Hepatocyte (in vitro differentiated cells): ENCODE measurements at regions not wholly inside any gene's neighbourhood (a gene's known extent, or its start where the extent isn't known, plus 50 kb on each side); places are given as distances from the start of the nearest gene placed in this dataset.

Source experiments
- DNase-seq: peaks from one replicate; pipeline ENCODE4 v3.0.0-alpha.2; 2016; ENCODE audit warnings: low spot score
- H2AFZ ChIP-seq: fragments of 200-600 bp; sonication (generic); 2 replicates; pipeline ENCODE4 v1.6.0; 2016; ENCODE audit warnings: antibody characterized with exemption, mild to moderate bottlenecking
- H3K27ac ChIP-seq: fragments of 200-600 bp; sonication (generic); 2 replicates; pipeline ENCODE4 v1.5.1; 2016; ENCODE audit warnings: mild to moderate bottlenecking
- H3K27me3 ChIP-seq: fragments of 200-600 bp; sonication (generic); 2 replicates; pipeline ENCODE4 v1.6.1; 2016
- H3K36me3 ChIP-seq: fragments of 200-600 bp; sonication (generic); replicated peaks from 2 replicates; pipeline ENCODE4 v1.5.1; 2016; ENCODE audit warnings: low read depth; ENCODE audit not compliant: insufficient read depth
- H3K4me1 ChIP-seq: fragments of 200-600 bp; sonication (generic); 2 replicates; pipeline ENCODE4 v1.5.1; 2016; ENCODE audit warnings: mild to moderate bottlenecking, moderate library complexity; ENCODE audit not compliant: insufficient read depth
- H3K4me2 ChIP-seq: fragments of 200-600 bp; sonication (generic); 2 replicates; pipeline ENCODE4 v1.6.0; 2016
- H3K4me3 ChIP-seq: fragments of 200-600 bp; sonication (generic); 2 replicates; pipeline ENCODE4 v1.5.1; 2016; ENCODE audit warnings: mild to moderate bottlenecking
- H3K79me2 ChIP-seq: fragments of 200-600 bp; sonication (generic); 2 replicates; pipeline ENCODE4 v1.6.0; 2017; ENCODE audit warnings: mild to moderate bottlenecking
- H3K9me2 ChIP-seq: fragments of 200-600 bp; sonication (generic); replicated peaks from 2 replicates; pipeline ENCODE4 v1.6.0; 2017; ENCODE audit warnings: mild to moderate bottlenecking; ENCODE audit not compliant: insufficient read depth
- H3K9me3 ChIP-seq: fragments of 200-600 bp; sonication (generic); 2 replicates; pipeline ENCODE4 v1.5.1; 2016; ENCODE audit warnings: low read depth, mild to moderate bottlenecking
- H4K20me1 ChIP-seq: fragments of 200-600 bp; sonication (generic); 2 replicates; pipeline ENCODE4 v1.6.0; 2016; ENCODE audit warnings: mild to moderate bottlenecking; ENCODE audit not compliant: insufficient read depth, poor library complexity, severe bottlenecking
- CTCF ChIP-seq: fragments of 200-600 bp; sonication (generic); IDR thresholded peaks from 2 replicates; pipeline ENCODE4 v1.5.1; 2016; ENCODE audit warnings: antibody characterized with exemption, mild to moderate bottlenecking; ENCODE audit not compliant: poor library complexity
- EZH2 ChIP-seq: fragments of 200-600 bp; sonication (generic); IDR thresholded peaks from 2 replicates; pipeline ENCODE4 v1.6.1; 2016; ENCODE audit warnings: antibody characterized with exemption, mild to moderate bottlenecking, borderline replicate concordance
- EZH2phosphoT487 ChIP-seq: fragments of 200-600 bp; sonication (generic); IDR thresholded peaks from one replicate; pipeline ENCODE4 v1.6.1; 2018; ENCODE audit warnings: antibody characterized with exemption, mild to moderate bottlenecking, low read depth, moderate library complexity; ENCODE audit not compliant: unreplicated experiment, severe bottlenecking
- whole genome bisulfite sequencing: methylation state at CpG from one replicate; pipeline ENCODE4 v1.1.6; 2016; ENCODE audit warnings: low lambda C conversion rate; ENCODE audit errors: missing lambda C conversion rate; 5-methylcytosine and 5-hydroxymethylcytosine counted together

- Histone ChIP-seq H3K36me3 (no peaks in the 10 kb centered on the region), H4K20me1 (no peaks in the 10 kb centered on the region), H3K4me3 (no peak overlapping the region), H3K27me3 (no peaks in the 10 kb centered on the region), H3K9me3 (no peaks in the 10 kb centered on the region), H3K4me1 (peaks cover 4% of the 10 kb centered on the region), H3K4me2 (no peak overlapping the region), H3K9me2 (no peaks in the 10 kb centered on the region), H2AFZ (no peak overlapping the region), H3K79me2 (no peaks in the 10 kb centered on the region), H3K27ac (no peak overlapping the region)
- DNase-seq, result no peak
- TF ChIP-seq EZH2phosphoT487, result no peak
- no peak for TF ChIP-seq CTCF
- no peak for TF ChIP-seq EZH2
- 100% methylated on average over 1 of the region's 1 CpG for WGBS
Observed at GRCh38 chr3:115361806-115362205, 214.7 kb upstream of the ZBTB20 start.

GRCh38 chr3:115363071-115363470 lies 216.0 kb upstream of the ZBTB20 start:
- TF ChIP-seq EZH2phosphoT487, result no peak
- no peak for TF ChIP-seq EZH2
- TF ChIP-seq CTCF, result no peak
- Histone ChIP-seq H3K27me3 (no peaks in the 10 kb centered on the region), H3K27ac (no peak overlapping the region), H3K4me1 (peaks cover 4% of the 10 kb centered on the region), H3K36me3 (no peaks in the 10 kb centered on the region), H3K79me2 (no peaks in the 10 kb centered on the region), H3K9me3 (no peaks in the 10 kb centered on the region), H3K9me2 (no peaks in the 10 kb centered on the region), H4K20me1 (no peaks in the 10 kb centered on the region), H3K4me3 (no peak overlapping the region), H3K4me2 (no peak overlapping the region), H2AFZ (no peak overlapping the region)
- WGBS, result 97% methylated on average over 1 of the region's 1 CpG
- no peak for DNase-seq

GRCh38 chr3:115369021-115369420 lies 221.9 kb upstream of the ZBTB20 start:
- TF ChIP-seq CTCF, result no peak
- no peak for TF ChIP-seq EZH2
- TF ChIP-seq EZH2phosphoT487, result no peak
- no peaks in the 10 kb centered on the region for H3K9me3 ChIP-seq
- H3K4me3 ChIP-seq, result no peak overlapping the region
- DNase-seq, result no peak
- H3K27ac ChIP-seq, result no peak overlapping the region
- H3K36me3 ChIP-seq, result no peaks in the 10 kb centered on the region
- no peaks in the 10 kb centered on the region for H3K4me1 ChIP-seq
- no peak overlapping the region for H2AFZ ChIP-seq
- H3K27me3 ChIP-seq, result no peaks in the 10 kb centered on the region
- no peaks in the 10 kb centered on the region for H4K20me1 ChIP-seq
- WGBS, result 80% methylated on average over 1 of the region's 1 CpG
- no peaks in the 10 kb centered on the region for H3K79me2 ChIP-seq
- H3K4me2 ChIP-seq, result no peak overlapping the region
- no peaks in the 10 kb centered on the region for H3K9me2 ChIP-seq

GRCh38 chr3:115375362-115375761 lies 228.3 kb upstream of the ZBTB20 start:
- Histone ChIP-seq H3K9me2 (no peaks in the 10 kb centered on the region), H4K20me1 (no peaks in the 10 kb centered on the region), H3K4me1 (no peaks in the 10 kb centered on the region), H3K4me3 (no peak overlapping the region), H3K4me2 (no peak overlapping the region), H2AFZ (no peak overlapping the region), H3K9me3 (no peaks in the 10 kb centered on the region), H3K79me2 (no peaks in the 10 kb centered on the region), H3K36me3 (no peaks in the 10 kb centered on the region), H3K27me3 (no peaks in the 10 kb centered on the region), H3K27ac (no peak overlapping the region)
- 91% methylated on average over 2 of the region's 2 CpGs for WGBS
- DNase-seq, result no peak
- TF ChIP-seq CTCF (no peak), EZH2phosphoT487 (no peak), EZH2 (no peak)
